Large intestine (tissue), 3 donors: ENCODE measurements at regions not wholly inside any gene's neighbourhood (a gene's known extent, or its start where the extent isn't known, plus 50 kb on each side); places are given as distances from the start of the nearest gene placed in this dataset.
A peak's percentile ranks its signal among the peaks of the same experiment; 100 is the strongest.

Experiments
- DNase-seq, 2 donors: peaks; one replicate each; pipeline versions ENCODE4 v3.0.0 to v3.0.0-alpha.2; 2013
- H3K27ac ChIP-seq: one replicate; pipeline ENCODE4 v1.5.1; 2013; ENCODE audit warnings: low read length
- H3K27me3 ChIP-seq: 2 replicates; pipeline ENCODE4 v1.6.1; 2013; ENCODE audit warnings: low read length; ENCODE audit not compliant: control insufficient read depth, insufficient read depth
- H3K36me3 ChIP-seq: 2 replicates; pipeline ENCODE4 v1.6.1; 2013; ENCODE audit warnings: low read length; ENCODE audit not compliant: control insufficient read depth, insufficient read depth
- H3K4me1 ChIP-seq: one replicate; pipeline ENCODE4 v1.6.1; 2013; ENCODE audit warnings: low read length; ENCODE audit not compliant: control insufficient read depth, insufficient read depth
- H3K4me3 ChIP-seq: one replicate; pipeline ENCODE4 v1.5.1; 2013; ENCODE audit warnings: low read length
- H3K9me3 ChIP-seq: one replicate; pipeline ENCODE4 v1.6.1; 2013; ENCODE audit warnings: mild to moderate bottlenecking, low read depth, low read length, moderate library complexity; ENCODE audit not compliant: control insufficient read depth
- WGBS: methylation state at CpG from one replicate; pipeline ENCODE4 v1.1.5; 2013; ENCODE audit warnings: low lambda C conversion rate; ENCODE audit not compliant: insufficient coverage; 5-methylcytosine and 5-hydroxymethylcytosine counted together

DNA sequence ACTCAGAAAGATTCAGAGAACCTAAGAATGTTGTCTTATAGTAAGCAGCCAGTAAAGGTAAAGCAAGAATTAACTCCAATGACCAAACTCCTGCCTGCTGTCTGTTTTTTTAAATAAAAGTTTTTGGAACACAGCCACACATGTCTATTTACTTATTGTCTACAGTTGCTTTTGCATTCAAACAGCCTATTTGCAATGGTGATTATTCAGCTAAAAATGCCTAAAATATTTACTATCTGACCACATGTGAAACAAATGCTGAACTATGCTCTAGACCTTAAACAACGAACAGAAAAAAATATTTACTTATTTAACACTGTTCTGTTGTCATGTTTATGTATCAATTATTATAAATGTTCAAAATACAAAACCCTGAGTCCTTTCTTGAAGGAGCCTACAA, 1246.6 kb downstream of the FAM181B start:
- Histone ChIP-seq H3K36me3 (no peaks in the 10 kb centered on the region), H3K27me3 (no peaks in the 10 kb centered on the region), H3K4me1 (no peaks in the 10 kb centered on the region), H3K4me3 (no peak overlapping the region), H3K9me3 (no peaks in the 10 kb centered on the region), H3K27ac (no peak overlapping the region)
- WGBS, result no CpG with 5 or more reads among the region's 1 CpG
- no peak for DNase-seq

DNA sequence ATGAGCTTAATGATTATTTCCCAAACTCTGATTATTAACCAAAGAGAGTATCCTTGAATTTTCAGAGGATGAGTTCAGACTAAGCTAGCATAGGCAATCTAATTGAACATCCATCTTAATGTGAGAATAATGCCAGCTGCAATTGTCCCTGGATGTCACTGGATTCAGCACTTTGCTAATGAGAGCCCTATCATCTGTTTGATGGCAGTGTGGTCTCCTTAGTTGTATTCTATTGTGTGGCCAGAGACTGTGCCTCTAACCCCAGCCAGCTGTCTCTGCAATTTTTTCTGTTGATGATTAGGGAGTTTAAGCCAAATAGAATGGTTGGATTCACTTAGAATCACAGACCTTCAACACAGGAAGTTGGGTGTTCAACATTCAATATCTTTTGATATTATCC, 1249.5 kb downstream of the FAM181B start:
- no peaks in the 10 kb centered on the region for H3K36me3 ChIP-seq
- H3K4me3 ChIP-seq, result no peak overlapping the region
- no peaks in the 10 kb centered on the region for H3K9me3 ChIP-seq
- H3K4me1 ChIP-seq, result no peaks in the 10 kb centered on the region
- H3K27ac ChIP-seq, result no peak overlapping the region
- no peaks in the 10 kb centered on the region for H3K27me3 ChIP-seq
- DNase-seq, result no peak

DNA sequence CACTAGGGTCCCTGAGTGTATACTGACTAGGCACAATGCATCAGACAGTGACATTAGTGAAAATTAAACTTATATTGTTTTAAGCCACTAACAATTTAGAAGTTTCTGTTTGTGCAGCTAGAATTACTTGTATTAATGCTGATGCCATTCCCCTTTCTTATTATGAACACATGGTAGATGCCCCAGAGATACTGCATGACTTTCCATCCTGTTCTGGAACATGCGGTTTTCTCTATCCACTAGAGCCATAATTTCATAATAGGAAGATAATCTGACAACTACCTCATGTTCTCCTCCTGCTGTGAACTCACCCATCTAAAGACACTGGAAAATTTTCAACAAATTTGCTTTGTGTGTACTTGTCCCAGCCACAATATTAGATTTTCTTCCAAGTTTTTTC, 1256.4 kb downstream of the FAM181B start:
- H3K27me3 ChIP-seq, result no peaks in the 10 kb centered on the region
- H3K9me3 ChIP-seq, result no peaks in the 10 kb centered on the region
- DNase-seq, result no peak
- H3K36me3 ChIP-seq, result no peaks in the 10 kb centered on the region
- no peak overlapping the region for H3K27ac ChIP-seq
- no peak overlapping the region for H3K4me3 ChIP-seq
- no peaks in the 10 kb centered on the region for H3K4me1 ChIP-seq
- no CpG with 5 or more reads among the region's 1 CpG for WGBS

DNA sequence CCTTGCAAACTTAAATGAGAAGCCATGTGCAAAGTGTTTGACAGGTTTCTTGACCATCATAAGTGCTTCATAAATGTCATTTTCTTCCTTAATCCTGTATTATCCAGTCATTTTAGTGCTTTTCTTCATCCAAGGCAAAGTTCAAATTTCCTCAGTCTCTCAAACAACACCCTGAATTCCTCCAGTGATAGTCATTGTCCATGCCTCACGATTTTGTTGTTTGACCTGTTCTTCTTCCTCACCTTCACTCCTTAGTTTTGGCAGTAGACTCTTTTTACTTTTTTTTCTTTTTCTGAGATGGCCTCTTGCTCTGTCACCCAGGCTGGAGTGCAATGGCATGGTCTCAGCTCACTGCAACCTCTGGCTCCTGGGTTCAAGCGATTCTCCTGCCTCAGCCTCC, 1257.3 kb downstream of the FAM181B start:
- no peak overlapping the region for H3K27ac ChIP-seq
- no peak overlapping the region for H3K4me3 ChIP-seq

DNA sequence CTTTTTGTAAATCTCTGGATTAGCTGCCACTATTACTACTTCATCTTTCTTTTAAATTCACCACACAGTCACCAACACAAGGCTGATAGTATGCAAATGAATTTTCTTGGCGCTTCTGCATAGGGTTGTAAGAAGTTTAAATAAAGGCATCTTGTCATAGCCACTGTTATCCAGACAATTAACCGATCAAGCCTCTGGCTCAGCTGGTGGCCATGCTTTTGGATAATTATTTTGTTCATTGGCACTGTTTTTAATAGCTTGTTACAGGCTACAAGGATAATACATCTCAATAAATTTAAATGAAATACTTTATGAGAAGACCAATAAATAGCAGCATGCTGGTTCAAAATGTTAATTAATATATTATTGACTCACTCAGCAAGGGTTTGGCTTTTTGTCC, 1261.0 kb downstream of the FAM181B start:
- H3K4me3 ChIP-seq, result no peak overlapping the region
- no peaks in the 10 kb centered on the region for H3K4me1 ChIP-seq
- DNase-seq, result no peak
- no CpG with 5 or more reads among the region's 2 CpGs for WGBS
- no peak overlapping the region for H3K27ac ChIP-seq
- H3K9me3 ChIP-seq, result no peaks in the 10 kb centered on the region
- H3K36me3 ChIP-seq, result no peaks in the 10 kb centered on the region
- no peaks in the 10 kb centered on the region for H3K27me3 ChIP-seq

More for the DNA sequence above, 1257.3 kb downstream of the FAM181B start:
- Histone ChIP-seq H3K9me3 (no peaks in the 10 kb centered on the region), H3K27me3 (no peaks in the 10 kb centered on the region), H3K36me3 (no peaks in the 10 kb centered on the region), H3K4me1 (no peaks in the 10 kb centered on the region)
- no peak for DNase-seq
- 38% methylated on average over 1 of the region's 2 CpGs for WGBS

DNA sequence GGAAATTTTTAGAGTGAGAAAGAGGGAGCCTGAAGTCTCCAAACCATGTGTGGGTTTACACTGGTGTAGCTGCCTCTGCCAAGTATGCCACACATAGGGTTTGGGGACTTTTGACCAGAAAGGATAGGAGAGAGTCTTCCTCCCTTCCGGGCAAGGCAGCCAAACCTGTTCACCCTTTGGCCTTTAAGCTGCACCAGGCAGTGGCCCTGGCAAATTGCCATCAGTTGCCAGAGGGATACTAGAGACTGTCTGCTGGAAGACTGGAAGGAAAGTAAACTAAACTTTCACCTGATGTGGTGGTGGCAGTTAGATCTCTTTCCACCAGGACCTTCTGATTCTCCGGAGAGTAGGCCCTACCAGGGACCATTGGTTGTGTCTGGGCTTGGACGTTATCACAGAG, 1263.2 kb downstream of the FAM181B start:
- H3K27ac ChIP-seq, result no peak overlapping the region
- no peaks in the 10 kb centered on the region for H3K36me3 ChIP-seq
- no peaks in the 10 kb centered on the region for H3K27me3 ChIP-seq
- H3K4me3 ChIP-seq, result no peak overlapping the region
- no peaks in the 10 kb centered on the region for H3K9me3 ChIP-seq
- H3K4me1 ChIP-seq, result no peaks in the 10 kb centered on the region
- no CpG with 5 or more reads among the region's 3 CpGs for WGBS
- DNase-seq, result peak in 1 of 2 donors; percentile 2

DNA sequence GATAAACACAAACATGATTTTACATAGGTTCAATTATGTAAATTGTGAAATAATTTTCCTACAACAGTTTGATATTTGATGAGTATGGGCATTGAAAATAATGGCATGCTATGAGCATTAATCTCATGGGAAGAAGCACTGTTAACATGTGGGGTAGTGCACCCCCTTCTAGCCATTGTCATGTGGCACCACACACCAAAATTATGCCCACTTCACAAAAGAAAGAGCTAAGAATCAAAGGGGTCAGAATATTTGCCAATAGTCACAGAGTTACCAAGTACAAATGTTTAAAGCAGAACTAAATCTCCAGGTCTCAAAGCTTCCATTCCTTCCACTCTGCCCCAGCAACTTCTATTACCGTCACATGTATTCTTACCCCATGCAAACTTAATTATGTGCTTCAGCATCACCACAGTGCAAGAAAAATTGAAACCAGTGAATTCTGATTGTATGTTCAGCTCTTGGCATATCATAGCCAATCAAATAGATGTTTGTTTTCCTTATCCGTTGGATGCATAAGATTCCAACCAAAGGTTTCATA, 1273.8 kb downstream of the FAM181B start:
- no peaks in the 10 kb centered on the region for H3K36me3 ChIP-seq
- no CpG with 5 or more reads among the region's 2 CpGs for WGBS
- no peak for DNase-seq
- H3K4me3 ChIP-seq, result no peak overlapping the region
- H3K4me1 ChIP-seq, result no peaks in the 10 kb centered on the region
- no peaks in the 10 kb centered on the region for H3K27me3 ChIP-seq
- H3K27ac ChIP-seq, result no peak overlapping the region
- no peaks in the 10 kb centered on the region for H3K9me3 ChIP-seq

DNA sequence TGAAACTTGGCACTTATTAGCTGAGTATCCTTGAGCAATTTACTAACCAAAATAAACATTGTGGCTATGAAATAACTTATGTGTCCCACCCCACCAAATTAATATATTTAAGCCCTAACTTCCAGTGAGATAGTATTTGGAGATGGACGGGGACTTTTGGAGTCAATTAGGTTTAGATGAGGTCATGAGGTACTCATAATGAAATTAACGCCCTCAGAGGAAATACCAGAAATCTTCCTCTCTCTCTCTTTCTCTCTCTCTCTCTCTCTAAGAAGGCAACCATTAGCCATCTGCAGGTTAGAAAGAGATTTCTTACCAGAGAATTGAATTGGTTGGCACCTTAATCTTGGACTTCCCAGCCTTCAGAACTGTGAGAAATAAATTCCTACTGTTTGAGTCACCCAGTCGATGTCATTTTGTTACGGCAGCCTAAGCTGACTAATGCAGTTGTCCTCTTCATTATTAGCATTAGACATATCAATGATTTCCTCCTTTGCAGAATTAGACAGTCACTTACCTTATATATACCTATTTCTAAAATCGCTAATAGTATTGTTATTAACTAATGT, 1284.0 kb downstream of the FAM181B start:
- no peak overlapping the region for H3K4me3 ChIP-seq
- no peak overlapping the region for H3K27ac ChIP-seq
- WGBS, result 100% methylated on average over 1 of the region's 5 CpGs
- H3K27me3 ChIP-seq, result no peaks in the 10 kb centered on the region
- no peaks in the 10 kb centered on the region for H3K9me3 ChIP-seq
- H3K4me1 ChIP-seq, result no peaks in the 10 kb centered on the region
- H3K36me3 ChIP-seq, result no peaks in the 10 kb centered on the region
- no peak for DNase-seq

DNA sequence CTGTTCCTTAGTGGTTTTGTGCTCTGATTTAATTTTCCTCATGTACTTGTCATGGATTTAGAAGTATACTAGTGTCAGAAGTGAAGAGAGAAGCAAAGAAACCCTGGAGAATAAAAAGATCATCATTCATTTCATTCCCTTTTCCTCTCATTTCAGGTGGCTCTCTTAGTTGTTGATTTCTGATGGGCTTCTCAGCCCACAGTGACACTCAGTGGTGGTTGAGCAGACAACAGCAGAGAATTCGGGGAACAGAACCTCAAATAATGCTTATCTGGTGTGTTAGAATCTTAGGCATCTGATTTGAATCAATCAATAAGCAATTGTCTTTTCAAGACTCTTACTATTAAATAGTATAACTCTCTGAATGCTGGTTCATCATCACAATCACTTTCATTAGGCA, 1289.4 kb downstream of the FAM181B start:
- H3K27me3 ChIP-seq, result no peaks in the 10 kb centered on the region
- no peak overlapping the region for H3K4me3 ChIP-seq
- H3K4me1 ChIP-seq, result no peaks in the 10 kb centered on the region
- no CpG with 5 or more reads among the region's 1 CpG for WGBS
- H3K27ac ChIP-seq, result no peak overlapping the region
- no peaks in the 10 kb centered on the region for H3K9me3 ChIP-seq
- no peaks in the 10 kb centered on the region for H3K36me3 ChIP-seq
- peak in 1 of 2 donors; percentile 3 for DNase-seq

DNA sequence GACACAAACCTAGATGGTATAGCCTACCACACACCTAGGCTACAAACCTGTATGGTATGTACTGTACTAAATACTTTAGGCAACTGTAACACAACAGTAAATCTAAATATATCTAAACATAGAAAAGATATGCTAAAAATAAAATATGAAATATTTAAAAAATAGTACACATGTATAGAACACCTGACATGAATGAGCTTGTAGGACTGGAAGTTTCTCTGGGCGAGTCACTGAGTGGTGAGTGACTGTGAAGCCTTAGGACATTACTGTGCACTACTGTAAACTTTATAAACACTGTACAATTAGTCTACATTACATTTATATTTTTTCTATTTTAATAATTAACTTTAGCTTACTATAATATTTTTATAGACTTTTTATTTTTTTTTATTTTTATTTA, 1301.3 kb downstream of the FAM181B start:
- WGBS, result 100% methylated on average over 1 of the region's 1 CpG
- Histone ChIP-seq H3K9me3 (no peaks in the 10 kb centered on the region), H3K4me1 (no peaks in the 10 kb centered on the region), H3K4me3 (no peak overlapping the region), H3K27ac (no peak overlapping the region), H3K27me3 (no peaks in the 10 kb centered on the region), H3K36me3 (no peaks in the 10 kb centered on the region)
- DNase-seq, result no peak

DNA sequence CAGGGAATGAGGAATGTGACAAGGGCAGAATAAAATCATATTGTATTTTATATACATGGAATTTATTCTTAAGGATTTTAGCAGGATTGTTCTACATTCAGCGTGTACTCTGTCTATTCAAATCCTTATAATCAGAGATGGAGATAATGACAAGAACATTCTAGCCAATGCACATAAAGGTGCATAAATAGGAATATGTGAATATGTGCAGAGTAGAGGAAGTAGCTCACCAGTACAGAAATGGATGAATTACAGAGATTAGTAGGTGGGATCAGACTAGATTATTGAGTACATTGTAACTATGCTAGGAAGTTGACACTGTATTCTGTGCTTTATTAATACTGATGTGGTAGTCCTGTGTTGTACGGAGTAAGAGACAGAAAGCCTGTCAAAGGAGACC, 1308.8 kb downstream of the FAM181B start:
- H3K9me3 ChIP-seq, result no peaks in the 10 kb centered on the region
- H3K4me1 ChIP-seq, result no peaks in the 10 kb centered on the region
- H3K4me3 ChIP-seq, result no peak overlapping the region
- no peaks in the 10 kb centered on the region for H3K36me3 ChIP-seq
- no peak overlapping the region for H3K27ac ChIP-seq
- no peaks in the 10 kb centered on the region for H3K27me3 ChIP-seq
- WGBS, result 100% methylated on average over 1 of the region's 2 CpGs
- DNase-seq, result no peak
